ENCODE measurements at regions not wholly inside any gene's neighbourhood (a gene's known extent, or its start where the extent isn't known, plus 50 kb on each side); places are given as distances from the start of the nearest gene placed in this dataset.

GRCh38 chr4:13176741-13177142 is 307.4 kb downstream of the RAB28 start:
- no peak for TF ChIP-seq CTCF (IDR thresholded peaks at IDR 0.05; ENCODE audit: low read depth, low read length)
- no peak for TF ChIP-seq EZH2phosphoT487 (IDR thresholded peaks at IDR 0.05; ENCODE audit: low read depth)
